ENCODE measurements at regions not wholly inside any gene's neighbourhood (a gene's known extent, or its start where the extent isn't known, plus 50 kb on each side); places are given as distances from the start of the nearest gene placed in this dataset.
"Not testable (repeated sequence)": the region's sequence is repeated elsewhere in the genome, so short reads cannot be mapped to it uniquely, and the experiment has no call there.

DNA sequence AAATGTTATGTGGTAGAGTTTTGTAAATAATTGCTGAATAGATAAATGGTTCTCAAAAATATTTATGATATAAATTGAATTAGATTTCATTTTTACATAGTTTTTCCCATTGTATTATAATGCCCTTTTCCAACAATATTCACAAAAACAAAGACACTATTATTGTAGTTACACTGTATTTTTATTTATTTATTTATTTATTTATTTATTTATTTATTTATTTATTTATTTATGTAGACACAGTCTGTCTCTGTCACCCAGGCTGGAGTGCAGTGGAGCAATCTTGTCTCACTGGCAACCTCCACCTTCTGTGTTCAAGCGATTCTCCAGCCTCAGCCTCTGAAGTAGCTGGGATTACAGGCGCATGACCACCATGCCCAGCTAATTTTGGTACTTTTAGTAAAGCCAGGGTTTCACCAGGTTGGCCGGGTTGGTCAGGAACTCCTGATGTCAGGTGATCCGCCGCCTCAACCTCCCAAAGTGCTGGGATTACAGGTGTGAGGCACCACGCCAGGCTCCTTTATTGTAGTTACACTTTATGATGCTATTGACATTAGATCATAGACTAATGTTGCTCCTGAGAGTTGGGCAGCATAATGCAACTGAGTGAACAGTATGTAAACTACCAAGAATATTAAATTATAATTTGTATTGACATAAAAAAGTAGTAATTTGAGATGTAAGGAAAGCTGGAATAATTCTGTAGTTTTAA lies 1430.0 kb upstream of the PRMT6 start:
- no peak for DNase-seq (ENCODE audit: low spot score)

- not testable (repeated sequence) for DNase-seq (ENCODE audit: low spot score)
Observed at GRCh38 chr1:105631153-105631744, 1425.2 kb upstream of the PRMT6 start.

- DNase-seq (ENCODE audit: low spot score), result no peak
Observed at GRCh38 chr1:105632342-105633196, 1423.9 kb upstream of the PRMT6 start.

DNA sequence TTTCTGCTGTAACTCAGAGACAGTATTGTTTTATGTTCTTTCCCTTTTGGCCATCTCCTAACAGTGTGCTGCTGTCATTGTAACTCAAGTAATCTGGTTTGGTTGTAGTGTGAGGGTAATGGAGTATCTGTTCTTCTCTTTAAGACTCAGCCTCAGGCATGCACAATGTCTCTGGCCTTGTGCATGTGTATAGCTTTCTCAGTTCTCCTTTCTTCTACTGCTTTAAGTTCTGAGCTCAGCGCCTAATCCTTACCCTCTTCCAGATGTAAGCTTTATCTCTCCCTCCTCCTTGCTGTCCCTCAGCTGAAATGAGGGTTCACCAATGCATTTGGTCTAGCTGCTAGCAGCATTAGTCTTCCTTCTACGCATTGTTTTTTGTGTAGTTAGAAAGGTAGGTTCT lies 1420.4 kb upstream of the PRMT6 start:
- DNase-seq (ENCODE audit: low spot score), result no peak

DNA sequence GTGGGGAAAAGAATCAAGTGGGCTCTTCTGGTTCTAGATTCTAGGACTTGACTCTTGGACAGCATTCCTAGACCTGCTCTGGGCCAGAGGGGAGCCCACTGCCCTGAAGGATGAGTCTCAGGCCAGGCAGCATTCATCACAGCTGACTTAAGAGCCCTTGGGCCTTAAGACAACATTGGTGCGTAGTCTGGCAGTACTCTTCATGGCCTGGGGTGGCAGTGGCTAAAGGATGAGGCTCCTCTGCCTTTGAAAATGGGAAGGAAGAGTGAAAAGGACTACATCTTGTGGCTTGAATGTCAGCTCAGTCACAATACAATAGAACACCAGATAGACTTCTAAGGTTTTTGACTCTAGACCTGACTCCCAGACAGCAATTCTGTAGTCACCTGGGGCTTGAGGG lies 1415.1 kb upstream of the PRMT6 start:
- no peak for DNase-seq (ENCODE audit: low spot score)

DNA sequence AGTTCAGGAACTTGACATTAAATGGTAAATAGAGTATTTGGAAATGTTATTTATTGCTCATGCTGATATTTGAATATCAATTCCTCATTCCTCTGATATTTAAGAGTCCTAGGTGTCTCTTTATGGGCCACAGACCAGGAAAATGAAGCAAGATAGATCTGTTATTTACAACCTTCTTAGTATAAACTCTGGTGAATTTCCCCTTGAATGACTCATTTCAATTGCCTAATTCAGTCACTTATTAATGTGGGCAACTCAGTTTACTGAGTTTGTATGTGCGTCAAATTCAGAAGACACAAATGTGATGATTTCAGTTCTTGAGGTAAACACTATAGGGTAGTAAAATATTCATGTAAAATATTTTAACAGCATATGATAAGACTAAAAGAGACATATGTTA lies 1404.4 kb upstream of the PRMT6 start:
- no peak for DNase-seq (ENCODE audit: low spot score)

DNA sequence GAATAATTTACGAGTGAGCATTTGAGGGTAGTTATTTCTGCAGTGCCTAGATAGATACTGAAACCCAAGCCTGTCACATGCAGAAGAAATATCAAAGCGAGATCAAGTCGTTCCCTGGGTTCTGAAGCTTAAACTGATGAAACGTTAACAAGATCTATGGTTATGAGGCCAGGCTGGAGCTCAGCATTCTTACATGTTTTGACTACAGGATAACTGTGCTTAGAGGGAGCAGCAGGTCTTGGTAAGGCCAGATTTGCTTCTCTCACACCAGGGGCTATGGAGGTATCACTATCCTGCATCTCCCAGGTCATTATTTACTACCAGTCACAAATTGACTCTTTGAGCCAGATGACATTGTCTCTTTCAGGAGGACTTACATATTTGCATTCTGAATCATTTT lies 1401.4 kb upstream of the PRMT6 start:
- no peak for DNase-seq (ENCODE audit: low spot score)

DNA sequence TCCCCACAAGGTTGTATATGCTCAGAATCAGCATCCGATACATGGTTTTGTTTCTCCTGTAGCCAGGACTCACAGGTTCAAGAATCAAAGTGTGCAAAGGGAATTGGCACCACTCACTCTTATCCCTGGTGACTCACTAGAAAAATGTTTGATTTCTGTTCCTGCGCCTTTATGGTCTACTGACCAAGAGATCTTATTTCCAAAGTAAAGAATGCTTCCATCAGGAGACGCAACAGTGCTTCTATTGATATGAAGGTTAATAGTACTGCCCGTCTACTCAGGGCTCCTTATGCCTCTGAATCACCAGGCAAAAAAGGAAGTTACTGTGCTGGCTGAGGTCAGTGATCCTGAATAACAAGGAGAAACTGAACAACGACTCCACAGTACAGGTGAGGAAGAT lies 1392.0 kb upstream of the PRMT6 start:
- DNase-seq (ENCODE audit: low spot score), result no peak

DNA sequence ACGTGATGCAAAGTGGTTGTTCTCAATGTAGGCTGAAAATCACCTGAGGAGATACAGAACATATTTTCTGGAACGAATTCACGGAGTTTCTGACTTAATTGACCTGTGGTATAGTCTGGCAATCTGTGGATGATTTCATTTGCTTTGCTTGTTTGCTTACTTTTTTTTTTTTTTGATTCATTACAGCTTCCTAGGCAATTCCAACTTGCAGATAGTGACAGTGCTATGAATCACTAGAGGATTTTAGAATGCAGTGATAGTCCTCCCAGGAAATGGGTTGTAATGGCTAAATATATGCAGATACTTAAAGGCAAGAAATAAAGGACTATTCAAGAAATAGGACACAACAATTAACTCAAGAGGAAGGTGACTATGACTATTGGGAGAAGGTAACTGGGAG lies 1378.1 kb upstream of the PRMT6 start:
- DNase-seq (ENCODE audit: low spot score), result no peak

DNA sequence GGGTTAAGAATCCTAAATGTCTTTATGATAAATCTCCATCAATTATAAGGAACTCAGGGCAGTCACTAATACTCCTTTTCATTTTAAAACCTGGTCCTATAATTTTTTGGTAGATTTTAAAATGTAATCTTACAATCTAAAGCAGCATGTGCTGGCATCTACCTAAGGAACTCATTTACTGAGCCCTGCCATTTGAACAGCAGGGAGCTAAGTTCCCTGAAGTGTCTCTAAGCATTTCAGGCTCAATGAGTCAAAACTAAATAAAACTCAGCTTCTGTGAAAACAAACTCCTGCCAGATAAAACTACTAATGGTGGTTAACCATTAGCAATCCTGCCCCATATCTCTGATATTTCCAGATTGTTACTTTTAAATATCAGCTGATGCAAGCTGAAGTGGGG lies 1371.8 kb upstream of the PRMT6 start:
- no peak for DNase-seq (ENCODE audit: low spot score)

- no peak for DNase-seq (ENCODE audit: low spot score)
Observed at GRCh38 chr1:105686026-105686425, 1370.4 kb upstream of the PRMT6 start.

- DNase-seq (ENCODE audit: low spot score), result no peak
Observed at GRCh38 chr1:105686874-105687690, 1369.4 kb upstream of the PRMT6 start.

- no peak for DNase-seq (ENCODE audit: low spot score)
Observed at GRCh38 chr1:105700723-105701122, 1355.8 kb upstream of the PRMT6 start.

- DNase-seq (ENCODE audit: low spot score), result no peak
Observed at GRCh38 chr1:105724286-105724685, 1332.2 kb upstream of the PRMT6 start.

DNA sequence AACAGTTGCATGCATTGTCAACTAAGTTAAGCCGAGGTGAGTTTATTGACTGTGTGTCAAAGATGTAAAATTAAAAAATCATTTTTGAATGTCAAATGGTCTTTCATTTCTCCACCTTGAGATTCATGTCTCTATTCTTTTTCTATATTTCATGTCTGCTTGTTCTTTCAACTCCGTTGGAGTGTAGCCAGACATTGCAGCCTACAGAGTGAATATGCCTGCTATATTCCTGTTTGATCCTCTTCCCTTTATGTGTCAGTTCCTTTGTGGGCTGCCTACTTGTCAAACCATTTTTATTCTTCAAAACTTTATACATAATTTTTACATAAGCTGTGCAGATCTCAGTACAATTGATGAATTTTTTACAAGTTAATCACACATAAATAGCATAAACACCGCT lies 1325.8 kb upstream of the PRMT6 start:
- no peak for DNase-seq (ENCODE audit: low spot score)

DNA sequence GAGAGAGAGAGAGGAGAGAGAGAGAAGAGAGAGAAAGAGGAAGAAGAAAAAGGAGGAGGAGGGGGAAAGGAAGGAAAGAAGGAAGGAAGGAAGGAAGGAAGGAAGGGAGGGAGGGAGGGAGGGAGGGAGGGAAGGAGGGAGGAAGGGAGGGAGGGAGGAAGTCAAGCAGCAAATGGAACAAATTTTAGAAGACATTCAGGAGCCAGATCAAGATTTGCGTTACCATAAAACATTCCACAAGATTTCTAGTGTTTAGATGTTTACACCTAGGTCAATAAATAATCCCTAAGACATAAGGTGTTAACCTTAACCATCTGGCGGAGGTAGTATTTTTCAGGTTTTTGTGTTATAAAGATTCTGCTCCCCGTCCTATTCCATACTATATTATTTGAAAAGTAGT lies 1320.1 kb upstream of the PRMT6 start:
- DNase-seq (ENCODE audit: low spot score), result no peak

DNA sequence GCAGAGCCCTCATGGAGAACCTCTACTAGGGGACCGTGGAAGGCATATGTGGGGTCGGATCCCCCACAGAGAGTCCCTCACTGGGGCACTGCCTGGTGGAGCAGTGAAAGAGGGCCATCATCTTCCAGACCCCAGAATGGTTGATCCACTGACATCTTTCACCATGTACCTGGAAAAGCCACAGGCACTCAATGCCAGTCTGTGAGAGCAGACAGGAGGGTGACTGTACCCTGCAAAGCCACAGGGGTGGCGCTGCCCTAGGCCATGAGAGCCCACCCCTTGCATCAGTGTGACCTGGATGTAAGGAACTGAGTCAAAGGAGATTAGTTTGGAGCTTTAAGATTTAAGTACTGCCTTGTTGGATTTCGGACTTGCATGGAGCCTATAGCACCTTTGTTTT lies 1276.7 kb upstream of the PRMT6 start:
- DNase-seq (ENCODE audit: low spot score), result no peak

DNA sequence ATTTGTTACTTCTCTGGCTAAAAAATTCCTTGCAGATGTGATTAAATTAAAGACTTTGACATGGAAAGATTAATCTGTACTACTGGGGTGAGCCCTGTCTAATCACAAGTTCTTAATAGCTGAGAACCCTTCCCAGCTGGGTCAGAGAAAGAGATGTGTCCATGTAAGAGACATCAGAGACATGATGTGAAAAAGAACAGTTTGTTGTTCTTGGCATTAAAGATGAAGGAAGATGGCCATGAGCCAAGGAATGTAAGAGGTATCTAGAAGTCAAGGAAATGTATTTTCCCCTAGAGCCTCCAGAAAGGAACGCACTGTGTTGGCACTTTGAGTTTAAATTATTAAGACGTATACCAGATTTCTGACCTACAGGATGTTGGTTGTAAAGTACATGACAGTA lies 1271.5 kb upstream of the PRMT6 start:
- DNase-seq (ENCODE audit: low spot score), result no peak

GRCh38 chr1:105793536-105794146 lies 1262.8 kb upstream of the PRMT6 start:
- peak; percentile 40 for DNase-seq (ENCODE audit: low spot score)

DNA sequence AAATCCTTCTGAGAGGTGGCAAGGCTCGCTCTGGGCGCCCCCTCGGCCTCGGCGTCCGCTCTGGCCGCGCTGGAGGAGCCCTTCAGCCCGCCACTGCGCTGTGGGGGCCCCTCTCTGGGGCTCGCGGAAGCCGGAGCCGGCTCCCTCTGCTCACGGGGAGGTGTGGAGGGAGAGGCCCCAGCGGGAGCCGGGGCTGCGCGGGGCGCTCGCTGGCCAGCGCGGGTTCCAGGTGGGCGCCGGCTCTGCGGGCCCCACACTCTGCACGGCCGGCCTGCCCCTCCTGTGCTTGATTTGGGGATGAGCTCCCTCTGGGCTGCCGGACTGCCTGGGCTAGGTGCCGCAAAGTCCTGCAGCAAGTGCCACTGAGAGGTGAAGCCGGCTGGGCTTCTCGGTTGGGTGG lies 1260.7 kb upstream of the PRMT6 start:
- DNase-seq (ENCODE audit: low spot score), result no peak

DNA sequence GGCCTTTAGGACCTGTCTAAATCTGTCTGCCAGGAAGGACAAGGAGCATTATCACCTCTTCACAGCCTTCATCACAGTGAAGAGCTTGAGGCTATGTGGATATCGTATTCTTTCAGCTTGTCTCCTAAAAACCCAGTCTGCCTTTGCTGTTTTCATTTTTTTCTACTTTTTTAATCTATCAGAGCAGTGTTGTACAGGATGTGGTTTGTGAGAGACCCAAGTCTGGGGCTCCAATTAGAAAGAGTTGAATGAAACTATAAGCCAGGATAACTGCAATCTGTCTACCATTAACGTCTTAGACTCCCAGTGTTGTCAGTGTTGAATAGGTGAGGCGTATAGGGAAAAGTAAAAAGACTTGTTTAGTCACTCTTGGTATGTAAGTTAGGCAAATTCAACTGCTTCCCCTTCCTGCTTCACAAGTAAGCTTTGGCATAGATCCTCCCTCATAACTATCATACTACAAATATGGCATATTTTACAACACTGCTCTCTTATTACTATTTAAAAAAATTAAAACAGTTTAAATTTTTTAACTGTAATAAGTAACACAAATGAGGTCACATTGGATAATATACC lies 1225.8 kb upstream of the PRMT6 start:
- DNase-seq (ENCODE audit: low spot score), result no peak

DNA sequence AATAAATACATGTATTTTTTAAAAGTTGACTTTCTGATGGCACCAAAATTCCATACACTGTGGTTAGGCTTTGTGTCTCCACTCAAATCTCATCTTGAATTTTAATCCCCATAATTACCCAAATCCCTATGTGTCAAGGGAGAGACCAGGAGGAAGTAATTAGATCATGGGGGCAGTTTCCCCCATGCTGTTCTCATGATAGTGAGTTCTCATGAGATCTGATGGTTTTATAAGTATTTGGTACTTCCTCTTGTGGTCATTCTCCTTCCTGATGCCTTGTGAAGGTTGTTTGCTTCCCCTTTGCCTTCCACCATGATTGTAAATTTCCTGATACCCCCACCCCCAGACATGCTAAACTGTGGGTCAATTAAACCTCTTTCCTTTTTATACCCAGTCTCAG lies 1218.4 kb upstream of the PRMT6 start:
- DNase-seq (ENCODE audit: low spot score), result no peak

Measured in GM03348 (cell line).